Astrocyte (in vitro differentiated cells and primary cell): ENCODE measurements at regions not wholly inside any gene's neighbourhood (a gene's known extent, or its start where the extent isn't known, plus 50 kb on each side); places are given as distances from the start of the nearest gene placed in this dataset.

ENCODE experiments used
- EZH2 ChIP-seq: IDR thresholded peaks from 2 replicates; pipeline ENCODE4 v1.6.1; 2012; ENCODE audit warnings: mild to moderate bottlenecking, low read length, inconsistent platforms; ENCODE audit not compliant: insufficient read depth
- TF ChIP-seq, protein P1 (sequence below): IDR thresholded peaks from 2 replicates; pipeline ENCODE4 v1.5.1; 2011; ENCODE audit warnings: low read depth, mild to moderate bottlenecking, inconsistent platforms, low read length, moderate library complexity; ENCODE audit not compliant: insufficient read depth

- TF ChIP-seq, protein P1, sequence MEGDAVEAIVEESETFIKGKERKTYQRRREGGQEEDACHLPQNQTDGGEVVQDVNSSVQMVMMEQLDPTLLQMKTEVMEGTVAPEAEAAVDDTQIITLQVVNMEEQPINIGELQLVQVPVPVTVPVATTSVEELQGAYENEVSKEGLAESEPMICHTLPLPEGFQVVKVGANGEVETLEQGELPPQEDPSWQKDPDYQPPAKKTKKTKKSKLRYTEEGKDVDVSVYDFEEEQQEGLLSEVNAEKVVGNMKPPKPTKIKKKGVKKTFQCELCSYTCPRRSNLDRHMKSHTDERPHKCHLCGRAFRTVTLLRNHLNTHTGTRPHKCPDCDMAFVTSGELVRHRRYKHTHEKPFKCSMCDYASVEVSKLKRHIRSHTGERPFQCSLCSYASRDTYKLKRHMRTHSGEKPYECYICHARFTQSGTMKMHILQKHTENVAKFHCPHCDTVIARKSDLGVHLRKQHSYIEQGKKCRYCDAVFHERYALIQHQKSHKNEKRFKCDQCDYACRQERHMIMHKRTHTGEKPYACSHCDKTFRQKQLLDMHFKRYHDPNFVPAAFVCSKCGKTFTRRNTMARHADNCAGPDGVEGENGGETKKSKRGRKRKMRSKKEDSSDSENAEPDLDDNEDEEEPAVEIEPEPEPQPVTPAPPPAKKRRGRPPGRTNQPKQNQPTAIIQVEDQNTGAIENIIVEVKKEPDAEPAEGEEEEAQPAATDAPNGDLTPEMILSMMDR = no peak
- no peak for TF ChIP-seq EZH2
These were observed 169.8 kb upstream of the JADE1 start for GRCh38 chr4:128639541-128640270.
